A549 (cell line): ENCODE measurements at regions not wholly inside any gene's neighbourhood (a gene's known extent, or its start where the extent isn't known, plus 50 kb on each side); places are given as distances from the start of the nearest gene placed in this dataset.

Experiments used
- ATAC-seq, 2 experiments: fragments of 200-7000 bp in 1 of 2; fragments of >200 bp in 1 of 2; cut with Nextera tagmentation in 1 of 2; cut with Tn5 transposase in 1 of 2; 3 replicates each; pipeline versions ENCODE4 v1.8.0 to v1.9.1; 2018 to 2020; ENCODE audit warnings: mild to moderate bottlenecking in 1 of 2, moderate library complexity in 1 of 2
- CTCF ChIA-PET: fragments of 300-600 bp; sonication (Branson Sonifier 250); formaldehyde crosslinking; extraction: SDS; loops from one replicate; lab custom pipeline; 2021; ENCODE audit warnings: antibody characterized with exemption, inconsistent platforms; lab: Yijun Ruan, JAX
- POLR2A ChIA-PET: fragments of 350-600 bp; formaldehyde crosslinking; extraction: SDS; loops from one replicate; lab custom pipeline; 2021; ENCODE audit warnings: antibody characterized with exemption, inconsistent platforms; lab: Yijun Ruan, JAX
- DNase-seq, 2 experiments: peaks; one replicate each; pipeline versions ENCODE4 v3.0.0 to v3.0.0-alpha.2; 2011 to 2016; ENCODE audit warnings: low read depth in 1 of 2, low spot score in 1 of 2
- FAIRE-seq: peaks from 2 replicates; lab custom pipeline; 2011; peaks lifted over from hg19 to GRCh38; lab: Jason Lieb, UNC
- H3K27ac ChIP-seq, 2 experiments: fragments of >200 bp; sonication (Bioruptor Twin); formaldehyde crosslinking; 3 replicates each; pipeline ENCODE4 v1.5.1; 2016 to 2017
- H3K4me1 ChIP-seq: fragments of >200 bp; sonication (Bioruptor Twin); formaldehyde crosslinking; 3 replicates; pipeline ENCODE4 v1.6.1; 2016
- H3K4me2 ChIP-seq: fragments of >200 bp; sonication (Bioruptor Twin); formaldehyde crosslinking; 3 replicates; pipeline ENCODE4 v1.6.1; 2016
- H3K4me3 ChIP-seq: fragments of >200 bp; sonication (Bioruptor Twin); formaldehyde crosslinking; 3 replicates; pipeline ENCODE4 v1.5.1; 2016
- H3K9me3 ChIP-seq: fragments of >200 bp; sonication (Bioruptor Twin); formaldehyde crosslinking; 3 replicates; pipeline ENCODE4 v1.6.1; 2016
- CHD4 ChIP-seq: fragments of 200-600 bp; sonication (generic); IDR thresholded peaks from 2 replicates; pipeline ENCODE4 v1.6.1; 2016; ENCODE audit warnings: antibody characterized with exemption, mild to moderate bottlenecking, borderline replicate concordance
- EHMT2 ChIP-seq: fragments of 200-600 bp; sonication (generic); IDR thresholded peaks from 2 replicates; pipeline ENCODE4 v1.6.1; 2016; ENCODE audit warnings: antibody characterized with exemption, low read depth, mild to moderate bottlenecking, moderate library complexity
- HDAC2 ChIP-seq: fragments of 200-600 bp; sonication (generic); IDR thresholded peaks from 2 replicates; pipeline ENCODE4 v1.6.1; 2016
- HOXB13 ChIP-seq: fragments of 250-450 bp; sonication (Bioruptor Pico); IDR thresholded peaks from 2 replicates; pipeline ENCODE4 v1.5.0; 2020; ENCODE audit warnings: low read depth, mild to moderate bottlenecking, moderate library complexity
- JUNB ChIP-seq: fragments of >200 bp; sonication (Bioruptor Twin); formaldehyde crosslinking; IDR thresholded peaks from 2 replicates; pipeline ENCODE4 v1.6.1; 2016
- KDM5A ChIP-seq: fragments of 200-600 bp; sonication (generic); IDR thresholded peaks from 2 replicates; pipeline ENCODE4 v1.6.1; 2016; ENCODE audit warnings: antibody characterized with exemption, mild to moderate bottlenecking
- MYC ChIP-seq: IDR thresholded peaks from 2 replicates; pipeline ENCODE4 v1.6.1; 2012; ENCODE audit warnings: mild to moderate bottlenecking, inconsistent platforms, low read length, improper control_type of control experiment, borderline replicate concordance
- PBX3 ChIP-seq: IDR thresholded peaks from 2 replicates; pipeline ENCODE4 v1.6.1; 2012
- PHF8 ChIP-seq: fragments of 200-600 bp; sonication (generic); IDR thresholded peaks from 2 replicates; pipeline ENCODE4 v1.6.1; 2016; ENCODE audit warnings: low read depth, mild to moderate bottlenecking, antibody characterized with exemption, moderate library complexity, borderline replicate concordance
- POLR2A ChIP-seq: IDR thresholded peaks from 2 replicates; pipeline ENCODE4 v1.6.1; 2012; ENCODE audit warnings: mild to moderate bottlenecking, low read length
- RAD21 ChIP-seq, 2 experiments: fragments of >200 bp in 1 of 2; sonication (Bioruptor Twin) in 1 of 2; formaldehyde crosslinking in 1 of 2; IDR thresholded peaks in 1 of 2; conservative IDR thresholded peaks in 1 of 2; 2 replicates in 1 of 2; 3 replicates in 1 of 2; pipeline ENCODE4 v1.6.1; 2012 to 2018; ENCODE audit warnings: inconsistent platforms in 1 of 2
- RARB ChIP-seq: fragments of 250-450 bp; sonication (Bioruptor Pico); IDR thresholded peaks from 2 replicates; pipeline ENCODE4 v1.8.0; 2021; ENCODE audit warnings: mild to moderate bottlenecking, moderate library complexity
- SMC3 ChIP-seq: fragments of >200 bp; sonication (Bioruptor Twin); formaldehyde crosslinking; IDR thresholded peaks from 3 replicates; pipeline ENCODE4 v1.6.1; 2018; ENCODE audit warnings: inconsistent platforms
- SREBF2 ChIP-seq: fragments of 450-650 bp; IDR thresholded peaks from 2 replicates; pipeline ENCODE4 v1.6.1; 2014; ENCODE audit warnings: mild to moderate bottlenecking, moderate library complexity
- TFCP2L1 ChIP-seq: fragments of 250-450 bp; sonication (Bioruptor Pico); IDR thresholded peaks from 2 replicates; pipeline ENCODE4 v1.5.0; 2021; ENCODE audit warnings: mild to moderate bottlenecking
- TP53 ChIP-seq: fragments of 250-450 bp; sonication (Bioruptor Pico); IDR thresholded peaks from 2 replicates; pipeline ENCODE4 v1.5.0; 2021; ENCODE audit warnings: mild to moderate bottlenecking, moderate library complexity
- ZFP36 ChIP-seq: fragments of 450-650 bp; IDR thresholded peaks from 2 replicates; pipeline ENCODE4 v1.6.1; 2014; ENCODE audit warnings: borderline replicate concordance; ENCODE audit not compliant: partially characterized antibody
- ZNF302 ChIP-seq: fragments of 250-450 bp; sonication (Bioruptor Pico); IDR thresholded peaks from 2 replicates; pipeline ENCODE4 v1.9.0; 2021; ENCODE audit warnings: inconsistent platforms, mild to moderate bottlenecking, moderate library complexity
- ZSCAN20 ChIP-seq: fragments of 250-450 bp; sonication (Bioruptor Pico); IDR thresholded peaks from 2 replicates; pipeline ENCODE4 v1.8.0; 2022; ENCODE audit warnings: mild to moderate bottlenecking, moderate library complexity
- WGBS: methylation state at CpG from one replicate; pipeline ENCODE4 v1.1.6; 2017; ENCODE audit errors: missing lambda C conversion rate; 5-methylcytosine and 5-hydroxymethylcytosine counted together
- TF ChIP-seq, protein P1 (sequence below): fragments of 250-450 bp; sonication (Bioruptor Pico); IDR thresholded peaks from 2 replicates; pipeline ENCODE4 v1.5.0; 2020; ENCODE audit warnings: low read depth, mild to moderate bottlenecking, moderate library complexity
- TF ChIP-seq, protein P2 (sequence below): fragments of >200 bp; sonication (Bioruptor Twin); formaldehyde crosslinking; IDR thresholded peaks from 2 replicates; pipeline ENCODE4 v1.6.1; 2016
- TF ChIP-seq, protein P3 (sequence below): IDR thresholded peaks from 2 replicates; pipeline ENCODE4 v1.6.1; 2012; ENCODE audit warnings: low read depth, borderline replicate concordance

DNA sequence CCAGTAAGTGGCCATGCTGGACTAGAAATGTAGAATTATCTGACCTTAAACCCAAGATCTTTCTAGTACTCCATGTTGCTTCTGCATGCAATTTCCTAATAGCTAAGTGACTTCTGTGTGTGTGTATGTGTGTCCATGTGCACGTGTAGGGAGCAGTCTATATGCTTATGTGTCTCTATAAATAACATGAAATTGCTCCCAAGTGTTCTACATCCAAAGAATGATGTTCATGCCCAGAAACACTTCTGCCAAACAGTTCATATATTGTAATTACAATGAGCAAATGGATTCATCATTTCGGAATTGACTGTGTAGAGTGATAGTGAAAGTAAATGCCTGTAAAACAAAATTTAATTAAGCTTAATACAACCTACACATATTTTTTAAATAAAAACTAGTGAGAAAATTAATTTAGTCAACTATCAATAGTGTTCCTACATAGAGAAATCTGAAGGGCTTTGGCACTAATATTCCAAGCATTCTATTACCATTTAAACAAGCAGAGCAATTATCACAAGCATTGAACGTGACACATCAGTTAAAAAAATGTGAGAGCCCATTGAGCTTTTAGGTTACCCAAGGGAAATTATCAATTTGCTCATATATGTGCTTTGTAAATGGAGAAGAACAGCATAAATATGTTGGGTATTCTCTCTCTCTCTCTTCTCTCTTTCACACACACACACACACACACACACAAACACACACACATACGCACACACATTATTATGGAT, 1067.4 kb downstream of the CNTNAP5 start:
- 7% methylated on average over 4 of the region's 4 CpGs for WGBS
- DNase-seq: no peak
- no peak for FAIRE-seq
- TF ChIP-seq, protein P1, sequence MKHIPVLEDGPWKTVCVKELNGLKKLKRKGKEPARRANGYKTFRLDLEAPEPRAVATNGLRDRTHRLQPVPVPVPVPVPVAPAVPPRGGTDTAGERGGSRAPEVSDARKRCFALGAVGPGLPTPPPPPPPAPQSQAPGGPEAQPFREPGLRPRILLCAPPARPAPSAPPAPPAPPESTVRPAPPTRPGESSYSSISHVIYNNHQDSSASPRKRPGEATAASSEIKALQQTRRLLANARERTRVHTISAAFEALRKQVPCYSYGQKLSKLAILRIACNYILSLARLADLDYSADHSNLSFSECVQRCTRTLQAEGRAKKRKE (CRISPR knock-in tag): no peak
- TF ChIP-seq KDM5A (no peak), RARB (CRISPR knock-in tag) (no peak), HOXB13 (CRISPR knock-in tag) (no peak)
- TF ChIP-seq, protein P2, sequence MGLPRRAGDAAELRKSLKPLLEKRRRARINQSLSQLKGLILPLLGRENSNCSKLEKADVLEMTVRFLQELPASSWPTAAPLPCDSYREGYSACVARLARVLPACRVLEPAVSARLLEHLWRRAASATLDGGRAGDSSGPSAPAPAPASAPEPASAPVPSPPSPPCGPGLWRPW: no peak
- ATAC-seq: no peak
- no peaks in the 10 kb centered on the region for H3K4me1 ChIP-seq
- H3K4me3 ChIP-seq: no peak overlapping the region
- no peaks in the 10 kb centered on the region for H3K9me3 ChIP-seq
- H3K27ac ChIP-seq: no peak overlapping the region
- no peak overlapping the region for H3K4me2 ChIP-seq
- CTCF ChIA-PET: no interaction called here
- POLR2A ChIA-PET: no interaction called here

DNA sequence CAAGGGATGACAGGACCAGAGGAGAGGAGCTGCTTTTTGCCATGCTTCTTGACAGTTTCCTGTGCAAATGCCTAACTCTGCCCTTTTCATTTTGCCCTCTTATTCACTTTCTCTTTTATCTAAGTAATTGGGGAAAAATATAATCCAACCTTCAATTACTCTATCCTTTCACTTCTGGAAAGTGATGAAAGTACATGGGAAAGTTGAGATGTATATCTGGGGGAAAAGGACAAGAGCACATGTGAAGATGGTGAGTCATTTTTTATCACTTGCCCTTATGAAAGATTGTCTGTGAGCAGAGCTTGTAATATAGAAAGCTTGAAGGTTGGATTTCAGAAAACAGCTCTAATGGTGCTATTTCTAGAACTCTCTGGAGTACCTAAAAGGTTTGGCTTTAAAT, 1070.7 kb downstream of the CNTNAP5 start:
- Histone ChIP-seq H3K4me2 (no peak overlapping the region), H3K4me1 (no peaks in the 10 kb centered on the region), H3K9me3 (no peaks in the 10 kb centered on the region), H3K4me3 (no peak overlapping the region), H3K27ac (no peak overlapping the region)
- TF ChIP-seq JUNB (no peak), TP53 (CRISPR knock-in tag) (no peak), CHD4 (no peak), HDAC2 (no peak), SMC3 (no peak), ZSCAN20 (CRISPR knock-in tag) (no peak), ZFP36 (no peak)
- TF ChIP-seq, protein P3, sequence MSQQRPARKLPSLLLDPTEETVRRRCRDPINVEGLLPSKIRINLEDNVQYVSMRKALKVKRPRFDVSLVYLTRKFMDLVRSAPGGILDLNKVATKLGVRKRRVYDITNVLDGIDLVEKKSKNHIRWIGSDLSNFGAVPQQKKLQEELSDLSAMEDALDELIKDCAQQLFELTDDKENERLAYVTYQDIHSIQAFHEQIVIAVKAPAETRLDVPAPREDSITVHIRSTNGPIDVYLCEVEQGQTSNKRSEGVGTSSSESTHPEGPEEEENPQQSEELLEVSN: no peak
- ChIA-PET POLR2A (no interaction called here), CTCF (no interaction called here)
- DNase-seq (no peak), FAIRE-seq (no peak), ATAC-seq (no peak)

DNA sequence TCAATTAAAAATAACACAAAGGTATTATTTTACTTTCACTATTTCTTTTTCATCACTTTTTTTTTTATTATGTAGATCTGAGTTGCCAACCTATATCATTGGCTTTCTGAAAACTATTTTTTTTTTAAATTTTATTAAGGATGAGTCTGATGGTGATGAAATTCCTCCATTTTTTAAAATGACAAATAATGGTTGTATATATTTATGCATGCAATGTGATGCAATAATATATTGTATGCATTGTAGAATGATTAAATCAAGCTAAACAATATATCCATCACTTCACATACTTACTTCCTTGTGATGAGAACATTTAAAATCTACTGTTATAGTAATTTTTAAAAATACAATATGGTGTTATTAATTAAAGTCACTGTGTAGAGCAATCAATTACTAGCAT, 1081.6 kb downstream of the CNTNAP5 start:
- Histone ChIP-seq H3K27ac (no peak overlapping the region), H3K4me3 (no peak overlapping the region), H3K4me2 (no peak overlapping the region), H3K4me1 (no peaks in the 10 kb centered on the region), H3K9me3 (no peaks in the 10 kb centered on the region)
- ATAC-seq (no peak), FAIRE-seq (no peak), DNase-seq (no peak)
- ChIA-PET POLR2A (no interaction called here), CTCF (no interaction called here)
- TF ChIP-seq HOXB13 (CRISPR knock-in tag): no peak
- TF ChIP-seq PHF8: no peak
- no peak for TF ChIP-seq ZNF302
- no peak for TF ChIP-seq MYC
- no peak for TF ChIP-seq RAD21 (conservative IDR thresholded peaks at IDR 0.05 in 1 of 2, IDR thresholded peaks at IDR 0.05 in 1 of 2)

DNA sequence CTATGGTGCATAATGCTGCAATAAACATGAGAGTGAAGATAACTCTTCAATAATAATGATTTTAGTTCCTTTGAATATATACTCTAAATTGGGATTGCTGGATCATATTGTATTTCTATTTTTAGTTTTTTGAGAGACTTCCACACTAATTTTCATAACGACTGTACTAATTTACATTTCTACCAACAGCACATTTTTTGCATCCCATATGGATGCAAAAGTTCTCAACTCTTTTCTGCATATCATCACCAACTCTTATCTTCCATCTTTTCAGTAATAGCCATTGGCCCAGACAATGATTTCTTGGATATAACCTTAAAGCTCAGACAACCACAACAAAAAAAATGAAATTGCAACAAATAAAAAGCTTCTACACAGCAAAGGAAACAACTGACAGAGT, 1082.4 kb downstream of the CNTNAP5 start:
- Histone ChIP-seq H3K4me3 (no peak overlapping the region), H3K4me2 (no peak overlapping the region), H3K9me3 (no peaks in the 10 kb centered on the region), H3K4me1 (no peaks in the 10 kb centered on the region), H3K27ac (no peak overlapping the region)
- WGBS: 0% methylated on average over 1 of the region's 1 CpG
- ChIA-PET CTCF (no interaction called here), POLR2A (no interaction called here)
- DNase-seq (no peak), FAIRE-seq (no peak), ATAC-seq (no peak)
- TF ChIP-seq EHMT2 (no peak), ZNF302 (no peak), POLR2A (no peak), TFCP2L1 (CRISPR knock-in tag) (no peak), SREBF2 (no peak), SMC3 (no peak), PBX3 (no peak)
